ENCODE measurements at regions not wholly inside any gene's neighbourhood (a gene's known extent, or its start where the extent isn't known, plus 50 kb on each side); places are given as distances from the start of the nearest gene placed in this dataset.
A peak's percentile ranks its signal among the peaks of the same experiment; 100 is the strongest.

DNA sequence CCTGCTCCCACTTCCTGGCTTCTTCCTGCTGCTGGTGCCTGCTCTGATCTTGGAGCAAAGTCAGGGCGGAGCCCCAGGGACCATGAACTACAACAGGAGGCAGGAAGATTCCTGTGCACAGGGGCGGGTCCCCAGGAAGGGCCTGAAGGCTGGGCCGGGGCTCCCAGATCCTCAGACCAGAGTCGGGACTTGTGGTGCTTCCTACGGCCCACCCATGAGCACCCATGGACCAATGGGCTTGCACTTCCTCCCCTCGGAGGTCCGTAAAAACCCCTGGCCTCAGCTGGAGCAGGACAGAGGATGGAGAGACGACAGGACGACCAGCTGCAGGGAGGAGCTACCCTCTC lies 1287.1 kb downstream of the TMEM121 start:
- no peak for DNase-seq
- no peak for ATAC-seq
- Mint-ChIP-seq H3K36me3 (no peaks in the 10 kb centered on the region), H3K4me3 (no peak overlapping the region), H3K27me3 (peaks cover 0 to 3% (median 0%) of the 10 kb centered on the region in 5 donors), H3K9me3 (no peaks in the 10 kb centered on the region), H3K27ac (no peak overlapping the region), H3K4me1 (peaks cover 5 to 16% (median 14%) of the 10 kb centered on the region in 4 donors)
- POLR2A ChIA-PET: no interaction called here

DNA sequence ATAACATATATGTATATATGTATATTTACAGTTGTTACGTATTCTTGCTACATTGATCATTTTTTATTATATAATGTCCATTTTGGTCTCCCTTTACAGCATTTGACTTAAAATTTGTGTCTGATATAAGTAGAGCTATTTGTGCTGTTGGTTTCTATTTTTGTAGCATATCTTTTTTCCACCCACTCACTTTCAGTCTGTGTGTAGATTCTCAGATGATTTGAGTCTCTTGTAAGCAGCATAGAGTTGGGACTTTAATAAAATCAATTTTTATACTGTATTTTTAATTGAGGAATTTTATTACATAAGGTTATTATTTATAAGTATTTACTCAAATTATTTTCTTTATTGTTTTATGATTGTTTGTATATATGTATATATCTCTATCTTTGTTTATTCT lies 1293.7 kb downstream of the TMEM121 start:
- ATAC-seq: no peak
- POLR2A ChIA-PET: no interaction called here
- Mint-ChIP-seq H3K27ac (no peak overlapping the region), H3K4me3 (no peak overlapping the region), H3K9me3 (no peaks in the 10 kb centered on the region), H3K36me3 (no peaks in the 10 kb centered on the region), H3K27me3 (peaks cover 2 to 11% (median 5%) of the 10 kb centered on the region in 5 donors), H3K4me1 (peaks cover 0 to 3% (median 0%) of the 10 kb centered on the region in 4 donors)
- no peak for DNase-seq

DNA sequence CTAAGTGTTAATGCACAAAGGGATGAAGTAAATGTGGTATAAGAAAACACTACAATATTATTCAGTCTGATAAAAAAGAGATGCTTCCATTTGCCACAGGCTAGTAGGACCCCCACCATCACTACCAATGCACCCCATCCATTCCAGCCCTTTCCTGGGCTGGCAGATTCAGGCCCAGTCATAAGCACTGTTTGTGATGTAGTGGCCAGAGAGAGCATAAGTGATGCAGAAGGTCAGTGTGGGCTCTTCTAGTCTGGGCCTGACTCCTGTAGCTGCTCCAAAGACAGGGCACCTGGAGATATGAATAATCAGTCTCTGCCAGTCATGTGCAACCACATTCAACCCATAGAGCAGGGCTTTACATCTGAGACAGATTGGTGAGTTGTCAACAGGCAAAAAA lies 1294.7 kb downstream of the TMEM121 start:
- POLR2A ChIA-PET: no interaction called here
- H3K27ac Mint-ChIP-seq: no peak overlapping the region
- H3K36me3 Mint-ChIP-seq: no peaks in the 10 kb centered on the region
- no peak for ATAC-seq
- DNase-seq: no peak
- peaks cover 2 to 13% (median 7%) of the 10 kb centered on the region in 5 donors for H3K27me3 Mint-ChIP-seq
- H3K4me1 Mint-ChIP-seq: peaks cover 0 to 3% (median 0%) of the 10 kb centered on the region in 4 donors
- H3K4me3 Mint-ChIP-seq: no peak overlapping the region
- H3K9me3 Mint-ChIP-seq: no peaks in the 10 kb centered on the region

DNA sequence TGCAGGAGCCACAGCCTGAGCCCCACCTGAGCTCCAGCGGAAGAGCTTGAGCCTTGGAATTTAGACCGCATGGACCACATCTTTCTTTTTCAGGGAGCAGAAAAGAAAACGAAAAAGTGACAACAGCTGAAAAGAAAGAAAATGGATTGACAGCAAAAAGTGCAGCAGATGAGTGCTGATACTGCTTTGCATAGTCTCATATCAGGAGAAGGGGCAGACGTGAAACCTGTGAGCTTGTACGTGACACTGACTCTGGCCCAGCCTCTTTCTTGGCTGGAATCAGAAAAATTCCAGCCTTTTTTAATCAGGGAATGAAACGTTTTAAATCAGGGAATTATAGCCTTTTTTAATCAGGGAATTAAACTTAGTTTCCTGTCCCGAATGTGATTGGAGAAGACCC lies 1296.5 kb downstream of the TMEM121 start:
- Mint-ChIP-seq H3K4me1 (peaks cover 0 to 3% (median 0%) of the 10 kb centered on the region in 4 donors), H3K9me3 (no peaks in the 10 kb centered on the region), H3K36me3 (no peaks in the 10 kb centered on the region), H3K27ac (no peak overlapping the region), H3K27me3 (peaks cover 1 to 16% (median 6%) of the 10 kb centered on the region in 5 donors), H3K4me3 (no peak overlapping the region)
- POLR2A ChIA-PET: no interaction called here
- DNase-seq (no peak), ATAC-seq (no peak)

DNA sequence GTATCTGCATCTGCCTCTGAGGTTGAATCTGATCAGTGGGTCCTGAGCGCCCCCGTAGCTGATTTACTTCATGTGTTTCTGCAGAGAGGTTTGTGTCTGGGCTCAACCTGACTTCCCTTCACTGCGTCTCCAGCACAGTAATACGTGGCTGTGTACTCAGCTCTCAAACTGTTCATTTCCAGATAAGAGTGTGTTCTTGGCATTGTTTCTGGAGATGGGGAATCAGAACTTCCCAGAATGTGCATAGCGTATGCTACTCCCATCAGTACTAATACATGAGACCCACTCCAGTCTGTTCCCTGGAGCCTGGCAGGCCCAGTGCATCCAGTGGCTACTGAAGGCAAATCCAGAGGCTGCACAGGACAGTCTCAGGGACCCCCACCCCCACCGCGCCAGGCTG lies 1297.2 kb downstream of the TMEM121 start:
- no peak overlapping the region for H3K27ac Mint-ChIP-seq
- peaks cover 0 to 3% (median 0%) of the 10 kb centered on the region in 4 donors for H3K4me1 Mint-ChIP-seq
- POLR2A ChIA-PET: no interaction called here
- ATAC-seq: no peak
- DNase-seq: no peak
- peaks cover 1 to 18% (median 6%) of the 10 kb centered on the region in 5 donors for H3K27me3 Mint-ChIP-seq
- no peaks in the 10 kb centered on the region for H3K9me3 Mint-ChIP-seq
- no peaks in the 10 kb centered on the region for H3K36me3 Mint-ChIP-seq
- H3K4me3 Mint-ChIP-seq: no peak overlapping the region

DNA sequence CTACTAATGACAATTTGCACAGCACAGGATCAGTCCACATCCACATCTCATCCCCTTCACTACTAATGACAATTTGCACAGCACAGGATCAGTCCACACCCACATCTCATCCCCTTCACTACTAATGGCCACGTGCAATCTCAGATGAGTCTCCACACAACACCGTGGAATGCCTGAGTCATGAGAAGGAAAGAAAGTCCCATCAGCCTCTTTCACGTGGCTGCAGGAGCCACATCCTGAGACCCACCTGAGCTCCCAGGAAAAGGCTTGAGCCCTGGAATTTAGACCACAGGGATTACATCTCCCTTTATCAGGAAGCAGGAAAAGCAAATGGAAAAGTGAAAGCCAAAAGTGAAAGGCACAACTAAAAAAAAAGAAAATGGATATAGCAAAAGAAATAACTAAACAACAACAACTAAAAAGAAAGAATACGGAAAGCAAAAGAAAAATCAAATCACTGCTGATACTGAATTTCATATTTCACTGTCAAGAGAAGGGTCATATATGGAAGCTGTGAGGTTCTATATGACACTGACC lies 1300.5 kb downstream of the TMEM121 start:
- POLR2A ChIA-PET: no interaction called here
- H3K27me3 Mint-ChIP-seq: peaks cover 0 to 14% (median 5%) of the 10 kb centered on the region in 5 donors
- peaks cover 0 to 2% (median 0%) of the 10 kb centered on the region in 4 donors for H3K4me1 Mint-ChIP-seq
- DNase-seq: no peak
- H3K27ac Mint-ChIP-seq: peak overlapping the region in 2 of 10 donors; percentile 3 to 88
- peaks cover 0 to 3% (median 0%) of the 10 kb centered on the region in 9 donors for H3K9me3 Mint-ChIP-seq
- no peak overlapping the region for H3K4me3 Mint-ChIP-seq
- ATAC-seq: no peak
- H3K36me3 Mint-ChIP-seq: no peaks in the 10 kb centered on the region

DNA sequence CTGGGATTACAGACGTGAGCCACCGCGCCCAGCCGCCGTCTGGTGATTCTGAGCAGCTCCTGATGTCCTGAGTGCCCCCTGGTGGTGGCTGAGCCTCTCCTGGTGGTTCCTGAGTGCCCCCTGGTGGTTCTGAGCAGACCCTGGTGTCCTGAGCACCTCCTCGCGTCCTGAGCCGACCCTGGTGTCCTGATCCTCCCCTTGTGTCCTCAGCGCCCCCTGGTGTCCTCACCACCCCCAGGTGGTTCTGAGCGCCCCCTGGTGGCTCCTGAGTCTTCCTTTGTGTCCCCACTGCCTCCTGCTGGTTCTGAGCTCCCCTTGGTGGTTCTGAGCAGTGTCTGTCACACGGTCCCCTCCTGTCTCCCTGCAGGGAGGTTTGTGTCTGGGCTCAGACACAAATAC lies 1304.9 kb downstream of the TMEM121 start:
- Mint-ChIP-seq H3K36me3 (no peaks in the 10 kb centered on the region), H3K27ac (peak overlapping the region in 1 of 10 donors; percentile 79), H3K4me1 (peaks cover 0 to 2% (median 0%) of the 10 kb centered on the region in 4 donors), H3K27me3 (peaks cover 0 to 5% (median 1%) of the 10 kb centered on the region in 5 donors), H3K9me3 (peaks cover 0 to 5% (median 0%) of the 10 kb centered on the region in 9 donors), H3K4me3 (no peak overlapping the region)
- DNase-seq: peak; percentile 24 to 77 (median 51)
- POLR2A ChIA-PET: no interaction called here
- ATAC-seq: peak; percentile 61 to 67

DNA sequence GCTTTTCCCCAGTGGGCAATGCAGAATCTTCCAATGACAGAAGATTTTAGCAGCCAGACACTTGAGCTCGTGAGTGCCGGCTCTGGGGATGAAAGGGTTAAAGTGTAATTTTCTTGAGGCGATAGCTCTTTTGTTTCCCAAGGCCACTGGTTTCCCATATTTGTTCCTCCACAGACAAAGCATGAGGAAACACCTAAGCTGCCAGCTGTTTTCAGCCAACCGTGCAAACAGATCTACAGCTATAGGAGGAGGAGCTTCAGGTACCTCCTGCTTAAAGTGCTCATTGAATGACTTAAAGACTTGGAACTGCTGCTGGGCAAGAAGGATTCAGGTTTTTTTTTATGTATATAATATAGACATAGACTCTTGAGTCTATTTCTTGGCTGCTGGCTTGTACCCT lies 1311.5 kb downstream of the TMEM121 start:
- Mint-ChIP-seq H3K4me3 (no peak overlapping the region), H3K36me3 (no peaks in the 10 kb centered on the region), H3K27me3 (no peaks in the 10 kb centered on the region), H3K4me1 (peaks cover 8 to 23% (median 16%) of the 10 kb centered on the region in 4 donors), H3K9me3 (peaks cover 0 to 2% (median 0%) of the 10 kb centered on the region in 9 donors), H3K27ac (no peak overlapping the region)
- ATAC-seq (no peak), DNase-seq (no peak)
- POLR2A ChIA-PET: no interaction called here

DNA sequence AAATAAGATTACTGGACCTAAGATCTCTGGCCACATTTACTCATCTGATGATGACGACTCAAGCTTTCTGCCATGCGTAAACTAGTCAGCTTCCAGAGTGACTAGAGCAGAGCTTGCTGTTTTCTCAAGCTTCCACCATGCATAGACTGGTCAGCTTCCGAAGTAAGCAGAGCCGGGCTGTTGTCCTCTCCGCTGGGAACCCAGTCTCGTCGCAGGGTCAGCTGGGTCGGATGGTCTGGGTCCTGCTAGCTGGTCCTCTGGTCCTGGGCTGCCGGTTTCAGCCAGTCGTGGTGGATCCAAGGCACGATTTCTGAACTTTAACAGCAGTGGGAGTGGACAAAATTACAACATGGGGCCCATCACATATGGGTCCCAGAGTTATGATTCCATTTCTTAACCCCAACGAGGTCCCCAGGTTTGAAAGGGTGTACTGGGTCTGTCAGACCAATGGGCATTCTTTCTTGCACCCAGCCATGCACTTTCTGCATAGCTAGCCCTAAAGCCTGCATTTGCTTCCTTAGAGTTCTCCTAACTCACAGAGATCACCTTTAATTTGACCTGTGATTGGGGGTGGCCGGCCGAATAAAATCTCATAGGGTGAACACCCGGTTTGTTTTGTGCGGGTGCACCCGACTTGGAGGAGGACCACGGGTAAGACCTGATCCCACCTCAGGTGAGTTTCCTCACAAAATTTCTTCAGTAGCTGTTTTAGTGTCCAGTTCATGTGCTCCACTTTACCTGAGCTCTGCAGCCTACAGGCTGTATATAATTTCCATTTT lies 1312.8 kb downstream of the TMEM121 start:
- Mint-ChIP-seq H3K27me3 (no peaks in the 10 kb centered on the region), H3K9me3 (peaks cover 0 to 2% (median 0%) of the 10 kb centered on the region in 9 donors), H3K36me3 (no peaks in the 10 kb centered on the region), H3K27ac (no peak overlapping the region), H3K4me3 (no peak overlapping the region), H3K4me1 (peaks cover 10 to 35% (median 29%) of the 10 kb centered on the region in 4 donors)
- POLR2A ChIA-PET: interaction anchor here (1.5 kb wide), 1 partner anchor 33 kb away, joined by 3 read pairs; no protein-coding TSS in a partner anchor
- DNase-seq: no peak
- ATAC-seq: no peak

DNA sequence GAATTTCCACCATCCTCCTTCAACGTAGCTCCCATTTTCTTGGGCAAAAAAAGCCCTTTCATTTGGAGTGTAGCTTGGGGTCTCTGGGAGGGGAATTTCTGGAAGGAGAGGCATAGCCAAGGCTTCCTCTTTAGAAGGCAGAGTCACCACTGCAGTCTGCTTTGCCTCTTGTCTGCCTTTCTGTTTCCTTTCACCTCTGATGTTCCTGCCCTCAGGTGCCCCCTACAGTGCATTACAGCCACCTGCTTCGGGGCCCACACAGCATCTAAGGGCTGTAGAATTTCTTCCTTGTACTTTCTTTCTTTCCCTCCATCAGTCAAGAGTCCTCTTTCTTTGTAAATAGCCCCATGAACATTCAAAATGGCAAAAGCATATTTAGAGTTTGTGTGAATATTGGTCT lies 1313.9 kb downstream of the TMEM121 start:
- Mint-ChIP-seq H3K4me1 (peaks cover 11 to 37% (median 33%) of the 10 kb centered on the region in 4 donors), H3K27me3 (no peaks in the 10 kb centered on the region), H3K4me3 (no peak overlapping the region), H3K36me3 (no peaks in the 10 kb centered on the region), H3K27ac (peak overlapping the region in 7 of 10 donors; percentile 2 to 73 (median 54)), H3K9me3 (no peaks in the 10 kb centered on the region)
- ATAC-seq (peak; percentile 33 to 61), DNase-seq (peak in 7 of 10 donors; percentile 8 to 67 (median 35))
- POLR2A ChIA-PET: interaction anchor here (1.5 kb wide), 1 partner anchor 32 kb away, joined by 3 read pairs; no protein-coding TSS in a partner anchor

DNA sequence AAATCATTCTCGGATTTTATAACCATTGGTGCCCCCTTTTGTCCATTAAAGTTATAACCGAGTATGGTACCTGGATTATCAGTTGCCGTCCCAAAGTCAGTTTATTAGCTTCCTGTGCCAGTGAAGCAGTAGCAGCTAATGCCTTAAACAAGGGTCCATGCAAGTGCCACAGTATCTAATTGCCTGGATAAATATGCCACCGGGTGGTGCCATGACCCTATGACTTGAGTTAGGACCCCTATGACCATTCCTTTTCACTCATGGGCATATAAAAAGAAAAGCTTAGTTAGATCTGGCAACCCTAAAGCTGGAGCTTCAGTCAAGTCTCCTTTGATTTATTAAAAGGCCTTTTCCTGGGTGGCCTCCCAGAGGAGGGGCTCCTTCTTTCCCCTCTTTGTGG lies 1314.6 kb downstream of the TMEM121 start:
- Mint-ChIP-seq H3K4me3 (no peak overlapping the region), H3K9me3 (no peaks in the 10 kb centered on the region), H3K4me1 (peaks cover 15 to 43% (median 40%) of the 10 kb centered on the region in 4 donors), H3K36me3 (no peaks in the 10 kb centered on the region), H3K27me3 (no peaks in the 10 kb centered on the region), H3K27ac (peak overlapping the region in 3 of 10 donors; percentile 40 to 91 (median 49))
- POLR2A ChIA-PET: interaction anchor here (1.5 kb wide), 1 partner anchor 32 kb away, joined by 3 read pairs; no protein-coding TSS in a partner anchor
- DNase-seq (no peak), ATAC-seq (no peak)

DNA sequence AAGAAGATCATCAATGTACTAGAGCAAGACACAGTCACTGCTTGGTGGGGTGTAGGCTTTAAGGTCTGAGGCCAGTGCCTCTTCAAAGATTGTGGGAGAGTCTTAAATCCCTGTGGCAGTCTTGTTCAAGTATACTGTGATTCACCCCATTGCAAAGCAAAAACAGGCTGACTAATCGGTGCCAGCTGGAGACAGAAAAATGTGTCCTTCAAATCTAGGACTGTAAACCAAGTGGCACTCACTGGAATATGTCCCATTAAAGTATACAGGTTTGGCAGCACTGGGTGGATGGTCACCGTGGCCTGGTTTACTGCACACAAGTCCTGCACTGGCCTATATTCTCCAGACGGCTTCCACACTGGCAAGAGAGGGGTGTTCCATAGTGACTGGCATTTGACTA lies 1315.3 kb downstream of the TMEM121 start:
- Mint-ChIP-seq H3K4me3 (no peak overlapping the region), H3K9me3 (no peaks in the 10 kb centered on the region), H3K27ac (peak overlapping the region in 5 of 10 donors; percentile 40 to 91 (median 69)), H3K4me1 (peaks cover 22 to 50% (median 47%) of the 10 kb centered on the region in 4 donors), H3K27me3 (no peaks in the 10 kb centered on the region), H3K36me3 (no peaks in the 10 kb centered on the region)
- ATAC-seq (no peak), DNase-seq (no peak)
- POLR2A ChIA-PET: no interaction called here

DNA sequence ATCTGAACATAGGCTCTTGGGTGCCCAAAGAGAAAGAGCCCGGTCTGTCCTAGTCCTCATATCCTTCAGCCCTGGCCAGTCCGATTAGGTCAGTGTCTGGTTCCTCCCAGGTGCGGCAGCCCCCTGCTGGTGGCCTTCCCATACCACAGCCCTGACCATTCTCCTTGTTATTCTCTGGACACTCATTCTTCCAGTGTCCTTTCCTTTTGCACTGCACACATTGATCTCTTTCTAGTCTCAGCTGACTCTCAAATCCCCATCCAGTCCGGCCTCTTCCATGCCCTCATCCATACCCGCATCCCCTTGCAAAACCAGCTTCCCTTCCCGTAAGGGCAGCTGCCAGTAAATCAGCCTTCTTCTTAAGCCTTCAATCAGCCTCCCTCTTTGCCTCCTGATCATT lies 1316.3 kb downstream of the TMEM121 start:
- ATAC-seq (no peak), DNase-seq (no peak)
- H3K27me3 Mint-ChIP-seq: no peaks in the 10 kb centered on the region
- H3K4me3 Mint-ChIP-seq: peak overlapping the region in 7 of 10 donors; percentile 1 to 57 (median 15)
- H3K9me3 Mint-ChIP-seq: no peaks in the 10 kb centered on the region
- H3K4me1 Mint-ChIP-seq: peaks cover 25 to 54% (median 53%) of the 10 kb centered on the region in 4 donors
- H3K27ac Mint-ChIP-seq: peak overlapping the region in 9 of 10 donors; percentile 37 to 98 (median 94)
- POLR2A ChIA-PET: no interaction called here
- no peaks in the 10 kb centered on the region for H3K36me3 Mint-ChIP-seq
